HG02943 (cell line): ENCODE measurements at regions not wholly inside any gene's neighbourhood (a gene's known extent, or its start where the extent isn't known, plus 50 kb on each side); places are given as distances from the start of the nearest gene placed in this dataset.
"Not testable (repeated sequence)": the region's sequence is repeated elsewhere in the genome, so short reads cannot be mapped to it uniquely, and the experiment has no call there.

Experiments used
- ATAC-seq: cut with Tn5 transposase; IDR thresholded peaks from one replicate; pipeline ENCODE4 v1.9.1; 2021; ENCODE audit warnings: mild to moderate bottlenecking, low read depth, moderate library complexity; ENCODE audit not compliant: unreplicated experiment

DNA sequence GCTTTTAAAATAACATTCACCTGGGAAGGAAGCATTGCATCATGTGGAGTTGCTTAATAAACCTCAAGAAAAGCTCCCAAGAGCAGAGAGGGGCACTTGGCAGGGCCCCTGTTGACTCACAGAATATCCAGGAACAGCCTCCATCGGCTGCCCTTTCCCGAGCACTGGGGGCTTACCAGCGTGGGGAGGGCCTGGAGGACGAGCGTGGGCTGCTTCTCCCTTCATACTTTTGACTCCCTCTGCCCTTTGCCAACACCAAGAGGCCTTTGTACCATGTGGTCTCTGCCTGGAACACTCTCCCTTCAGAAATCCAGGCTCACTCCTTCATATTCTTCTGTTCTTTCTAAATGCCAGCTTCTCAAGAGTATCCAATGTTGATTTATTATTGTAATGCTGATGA is 492.1 kb upstream of the TMEM132C start:
- ATAC-seq = no peak

GRCh38 chr12:127779301-127780045 is 487.5 kb upstream of the TMEM132C start:
- ATAC-seq = no peak

DNA sequence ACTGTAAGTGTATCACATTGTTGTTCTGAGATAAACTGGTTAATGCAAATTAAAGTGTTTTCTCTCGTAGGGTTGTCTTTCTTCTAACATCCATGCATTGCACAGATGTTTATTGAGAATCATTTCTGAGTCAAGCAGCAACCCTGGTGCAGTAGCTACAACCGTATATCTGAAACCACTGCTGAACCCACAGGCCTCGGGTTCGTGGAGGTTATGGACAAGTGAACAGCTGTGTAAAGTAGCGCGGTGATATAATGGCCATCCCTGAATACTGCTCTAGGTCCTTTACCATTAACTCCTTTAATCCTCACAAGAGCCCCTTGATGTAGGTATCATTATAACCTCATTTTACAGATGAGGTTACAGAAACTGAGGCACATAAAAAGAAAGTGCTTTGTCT is 486.1 kb upstream of the TMEM132C start:
- no peak for ATAC-seq

- ATAC-seq = no peak
Observed at GRCh38 chr12:127781336-127781735, 485.6 kb upstream of the TMEM132C start.

GRCh38 chr12:127785540-127785939 is 481.4 kb upstream of the TMEM132C start:
- no peak for ATAC-seq

DNA sequence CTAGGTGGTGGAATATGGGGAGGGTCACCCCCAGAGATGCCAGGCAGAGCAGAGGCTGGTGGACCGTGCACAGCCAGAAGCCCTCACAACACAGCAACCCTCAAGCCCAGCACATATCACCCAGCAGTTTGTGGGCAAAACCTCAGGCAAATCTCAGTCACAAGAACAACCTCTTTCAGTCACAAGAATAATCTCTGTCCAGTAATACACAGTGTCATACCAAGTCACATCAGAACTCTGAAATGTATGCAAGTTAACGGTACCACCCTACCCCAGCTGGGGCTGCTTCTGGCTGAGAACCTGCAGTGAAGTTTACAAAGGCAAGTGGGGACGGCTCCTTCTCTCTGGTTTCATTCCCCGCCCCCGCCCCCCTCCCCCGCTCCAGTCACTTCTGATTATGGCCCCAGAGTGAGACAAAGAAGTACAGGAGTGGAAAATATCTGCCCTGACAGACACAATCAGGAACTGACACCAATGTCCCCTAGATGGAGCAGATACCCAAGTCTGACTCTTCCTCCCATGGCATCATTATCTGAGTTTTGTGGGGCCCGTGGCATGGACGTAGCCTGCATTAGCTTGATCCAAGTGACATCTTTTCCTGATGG is 480.9 kb upstream of the TMEM132C start:
- no peak for ATAC-seq

GRCh38 chr12:127787544-127787943 is 479.4 kb upstream of the TMEM132C start:
- no peak for ATAC-seq

DNA sequence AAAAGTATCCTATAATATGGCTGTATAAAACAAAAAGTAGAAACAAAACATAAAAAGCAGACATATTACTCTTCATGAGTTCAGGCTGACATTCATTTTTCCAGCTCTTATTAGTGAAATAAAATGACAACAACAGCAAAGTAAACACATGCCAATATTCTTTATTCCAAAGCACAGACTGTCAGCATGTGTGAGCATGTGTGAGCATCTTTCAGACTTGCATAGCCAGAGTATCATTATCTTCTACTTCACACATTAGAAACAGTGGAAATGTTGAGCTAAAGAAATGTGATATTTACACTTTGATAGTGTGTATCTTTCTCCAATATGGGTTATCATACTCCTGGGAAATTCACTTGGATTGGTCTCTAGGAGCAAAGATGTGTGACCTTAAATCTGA is 476.6 kb upstream of the TMEM132C start:
- ATAC-seq = no peak

- ATAC-seq = no peak
Observed at GRCh38 chr12:127791217-127791616, 475.8 kb upstream of the TMEM132C start.

DNA sequence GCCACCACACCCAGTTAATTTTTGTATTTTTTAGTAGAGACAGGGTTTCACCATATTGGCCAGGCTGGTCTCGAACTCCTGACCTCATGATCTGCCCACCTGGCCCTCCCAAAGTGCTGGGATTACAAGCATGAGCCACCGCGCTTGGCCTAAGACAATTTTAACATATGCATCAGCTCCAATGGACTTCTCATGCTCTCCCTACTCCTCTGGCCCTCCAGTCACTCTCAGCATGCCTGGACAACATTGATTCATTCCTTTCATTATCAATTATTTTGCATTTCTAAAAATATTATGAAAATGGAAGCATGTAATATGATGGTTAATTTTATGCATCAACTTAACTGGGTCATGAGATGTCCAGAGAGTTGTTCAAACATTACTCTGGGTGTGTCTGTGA is 469.1 kb upstream of the TMEM132C start:
- ATAC-seq = no peak

DNA sequence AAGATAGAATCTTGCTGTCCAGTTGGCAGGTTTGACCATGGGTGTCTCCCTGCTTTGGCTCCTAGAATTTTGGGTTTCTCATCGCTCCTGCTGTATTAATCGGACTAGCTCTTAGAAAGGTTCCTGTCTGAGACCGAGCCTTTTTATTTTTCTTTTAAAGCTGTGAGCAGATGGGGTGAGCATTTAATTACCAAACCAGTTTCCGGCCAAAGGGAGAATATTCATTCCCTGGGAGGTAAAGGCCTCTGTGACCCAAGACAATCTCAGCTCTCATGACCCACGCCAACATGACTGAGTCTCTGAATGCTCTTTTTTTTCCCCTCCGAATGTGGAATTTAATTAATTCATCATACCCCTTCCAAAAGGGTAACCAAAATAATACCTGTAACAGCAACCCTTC is 464.7 kb upstream of the TMEM132C start:
- ATAC-seq = no peak

DNA sequence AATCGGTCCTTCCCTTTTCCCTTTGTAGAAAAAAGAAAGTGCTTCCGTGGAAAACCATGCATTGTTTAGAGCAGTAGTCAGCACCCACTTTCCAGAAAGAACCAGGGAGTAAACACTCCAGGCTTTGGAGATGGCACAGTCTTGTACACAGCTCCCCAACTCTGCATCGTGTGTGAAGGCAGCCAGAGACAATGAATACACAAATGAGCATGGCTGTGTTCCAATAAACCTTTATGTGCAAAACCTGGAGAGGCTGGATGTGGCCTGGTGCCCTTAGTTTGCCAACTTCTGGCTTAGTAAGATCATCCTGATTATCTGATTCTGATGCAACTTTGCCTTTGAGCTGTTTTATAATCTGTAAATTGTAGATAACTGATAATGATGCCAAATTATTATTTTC is 463.4 kb upstream of the TMEM132C start:
- ATAC-seq = no peak

DNA sequence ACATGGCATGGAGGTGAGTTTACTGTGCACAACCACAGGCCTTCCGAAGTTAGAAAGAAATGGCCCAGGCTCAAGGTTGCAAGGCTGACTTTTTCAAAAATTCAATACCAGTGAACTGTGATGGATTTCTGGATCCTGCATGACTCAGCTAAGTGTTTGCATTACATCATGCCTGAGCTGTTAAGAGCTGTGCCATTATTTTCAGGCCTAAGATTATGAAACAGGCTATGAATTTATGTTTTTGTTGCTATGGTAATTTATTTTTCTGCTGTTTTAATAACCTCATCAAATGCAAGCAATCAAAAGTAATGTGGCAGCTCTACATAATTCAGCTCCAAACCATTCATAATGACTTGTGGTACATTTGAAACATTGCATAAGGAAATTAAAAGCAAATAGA is 457.7 kb upstream of the TMEM132C start:
- no peak for ATAC-seq

- no peak for ATAC-seq
Observed at GRCh38 chr12:127810041-127810440, 456.9 kb upstream of the TMEM132C start.

DNA sequence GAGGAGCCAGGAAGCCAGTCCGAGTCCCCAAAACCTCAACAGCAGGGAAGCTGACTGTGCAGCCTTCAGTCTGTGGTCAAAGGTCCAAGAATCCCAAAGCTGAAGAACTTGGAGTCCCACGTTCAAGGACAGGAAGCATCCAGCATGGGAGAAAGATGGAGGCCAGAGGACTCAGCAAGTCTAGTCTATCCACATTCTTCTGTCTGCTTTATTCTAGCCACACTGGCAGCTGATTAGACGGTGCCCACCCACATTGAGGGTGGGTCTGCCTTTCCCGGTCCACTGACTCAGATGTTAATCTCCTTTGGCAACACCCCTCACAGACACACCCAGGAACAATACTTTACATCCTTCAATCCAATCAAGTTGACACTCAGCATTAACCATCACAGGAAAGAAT is 456.5 kb upstream of the TMEM132C start:
- ATAC-seq = not testable (repeated sequence)

- ATAC-seq = no peak
Observed at GRCh38 chr12:127811988-127812387, 455.0 kb upstream of the TMEM132C start.

- ATAC-seq = no peak
Observed at GRCh38 chr12:127813147-127813546, 453.8 kb upstream of the TMEM132C start.

DNA sequence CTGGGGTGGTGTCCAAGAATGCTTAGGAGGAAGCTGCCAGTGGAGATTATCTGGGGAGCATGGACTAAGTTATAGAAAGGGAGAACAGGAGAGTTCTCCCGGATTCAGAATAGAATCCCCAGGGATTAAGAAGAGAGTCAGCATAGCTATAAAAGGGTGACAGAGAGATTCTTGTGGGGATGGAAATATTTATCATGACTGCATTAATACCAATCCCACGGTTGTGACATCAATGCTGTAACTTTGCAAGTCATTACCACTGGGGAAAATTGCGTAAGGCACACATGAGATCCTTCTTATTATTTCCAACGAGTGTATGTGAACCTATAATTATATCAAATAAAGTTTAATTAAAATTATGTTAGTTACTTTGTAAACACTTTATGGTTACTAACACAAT is 447.9 kb upstream of the TMEM132C start:
- ATAC-seq = no peak

DNA sequence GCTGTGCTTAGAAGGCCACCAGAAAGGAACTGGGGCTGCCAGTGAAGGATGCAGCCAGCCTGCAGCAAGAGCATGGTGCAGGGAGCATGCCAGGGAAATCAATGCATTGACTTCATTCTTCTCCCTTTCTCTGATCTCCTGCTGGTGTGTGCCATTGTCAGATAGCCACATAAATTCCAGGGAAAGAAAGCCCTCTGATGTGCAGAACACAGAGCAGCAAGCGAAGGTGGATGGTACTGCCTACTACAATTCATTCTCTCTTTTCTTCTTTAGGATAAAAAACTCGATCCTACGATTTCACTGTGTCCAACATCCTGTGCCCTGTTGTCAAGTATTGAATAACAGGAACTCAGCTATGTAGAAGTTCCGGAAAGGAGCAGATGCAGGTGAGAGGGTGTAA is 446.7 kb upstream of the TMEM132C start:
- no peak for ATAC-seq

DNA sequence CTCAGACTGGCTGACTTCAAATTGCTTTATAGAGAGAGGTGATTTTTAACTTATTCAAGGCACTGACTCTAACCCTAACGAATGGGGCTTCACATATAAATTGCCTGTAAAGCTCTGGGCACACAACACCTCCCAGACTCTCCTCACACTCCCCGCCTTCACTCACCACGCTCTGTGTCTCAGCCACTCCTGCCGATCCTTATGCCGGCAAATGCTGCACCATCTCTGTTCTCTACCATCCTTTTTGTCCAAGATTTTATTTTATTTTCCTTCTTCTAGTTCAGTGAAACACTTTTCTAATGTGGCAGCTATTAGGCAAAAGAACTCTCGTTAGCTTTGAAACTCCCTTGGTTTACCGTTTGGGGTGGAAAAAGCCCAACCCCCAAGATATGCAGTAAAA is 446.1 kb upstream of the TMEM132C start:
- no peak for ATAC-seq

DNA sequence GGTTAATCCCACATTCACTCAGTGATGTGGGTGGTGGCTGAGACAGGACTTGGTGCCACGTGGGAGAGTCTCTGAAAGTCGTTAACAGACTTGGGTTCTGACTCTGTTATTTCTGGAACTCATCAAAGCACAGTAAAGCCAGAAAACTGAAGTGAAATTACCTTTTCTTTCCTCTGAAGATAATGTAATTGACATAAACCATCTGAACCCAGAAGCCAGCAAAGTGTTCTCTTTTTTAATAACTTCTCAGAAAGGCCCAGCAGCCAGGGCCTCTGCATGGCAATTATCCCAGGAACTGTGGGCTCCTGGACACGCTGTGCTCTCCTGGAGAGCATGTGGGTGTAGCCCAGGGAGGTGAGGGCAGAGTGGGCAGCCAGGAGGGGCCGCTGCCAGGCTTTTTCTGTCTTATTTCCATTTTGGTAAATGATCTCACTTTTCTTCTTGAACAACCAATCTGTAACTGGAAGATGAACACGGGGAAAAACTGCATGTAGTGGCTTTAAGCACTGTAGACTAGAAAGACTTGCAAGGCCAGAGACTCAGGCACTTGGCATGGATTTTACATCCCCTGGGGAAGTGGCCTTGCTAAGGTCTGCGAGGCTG is 444.1 kb upstream of the TMEM132C start:
- no peak for ATAC-seq

DNA sequence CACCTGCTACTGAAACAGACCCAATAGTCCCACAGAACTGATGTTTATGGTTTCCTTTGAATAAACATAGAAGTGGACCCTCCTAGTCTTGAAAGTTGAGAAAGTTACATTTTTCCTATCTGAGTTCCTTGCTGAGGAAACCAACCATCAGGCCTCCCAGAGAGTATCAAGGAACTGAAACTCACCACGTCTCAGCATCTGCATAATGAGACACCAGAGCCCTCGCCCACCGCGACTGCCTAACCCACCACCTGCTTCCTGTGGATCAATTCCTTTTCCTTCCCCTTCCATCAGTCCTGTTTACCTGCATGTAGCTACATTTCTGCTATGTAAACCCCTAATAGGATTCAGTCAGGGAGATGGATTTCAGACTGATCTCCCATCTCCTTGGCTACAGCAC is 443.2 kb upstream of the TMEM132C start:
- ATAC-seq = no peak
